PC-9 (cell line): ENCODE measurements at regions not wholly inside any gene's neighbourhood (a gene's known extent, or its start where the extent isn't known, plus 50 kb on each side); places are given as distances from the start of the nearest gene placed in this dataset.

Source experiments
- BruUV-seq: library from RNA; stranded (reverse); fragments of 400-500 nt; replicated peaks from 2 replicates; lab custom pipeline; 2021; lab: Mats Ljungman, UMichigan
- CTCF ChIA-PET: fragments of 300-600 bp; sonication (Branson Sonifier 250); formaldehyde crosslinking; loops from one replicate; lab custom pipeline; 2022; ENCODE audit warnings: antibody characterized with exemption; lab: Charles Lee
- POLR2A ChIA-PET: fragments of 300-600 bp; sonication (Branson Sonifier 250); formaldehyde crosslinking; loops from one replicate; lab custom pipeline; 2022; ENCODE audit warnings: antibody characterized with exemption; ENCODE audit not compliant: unreplicated experiment; lab: Charles Lee
- DNase-seq, 2 experiments: peaks; one replicate each; pipeline versions ENCODE4 v3.0.0 to v3.0.0-alpha.2; 2015 to 2022; ENCODE audit warnings: mixed read lengths in 1 of 2
- H2AFZ ChIP-seq: fragments of 200-600 bp; sonication (generic); 2 replicates; pipeline ENCODE4 v1.8.1; 2017; ENCODE audit warnings: antibody characterized with exemption
- H3F3A ChIP-seq: fragments of 200-600 bp; sonication (generic); 2 replicates; pipeline ENCODE4 v1.8.1; 2017; ENCODE audit warnings: antibody characterized with exemption, mild to moderate bottlenecking, low read depth; ENCODE audit not compliant: insufficient read depth
- H3K27ac ChIP-seq: fragments of 200-600 bp; sonication (generic); 2 replicates; pipeline ENCODE4 v1.6.1; 2016; ENCODE audit warnings: mixed run types
- H3K27me3 ChIP-seq: fragments of 200-600 bp; sonication (generic); 2 replicates; pipeline ENCODE4 v1.6.1; 2016; ENCODE audit warnings: low read depth, mixed run types; ENCODE audit not compliant: insufficient read depth
- H3K36me3 ChIP-seq: fragments of 200-600 bp; sonication (generic); 2 replicates; pipeline ENCODE4 v1.6.1; 2016; ENCODE audit warnings: low read depth, mixed run types
- H3K4me1 ChIP-seq: fragments of 200-600 bp; sonication (generic); replicated peaks from 2 replicates; pipeline ENCODE4 v1.6.1; 2016; ENCODE audit warnings: mixed run types; ENCODE audit not compliant: insufficient read depth
- H3K4me2 ChIP-seq: fragments of 200-600 bp; sonication (generic); 2 replicates; pipeline ENCODE4 v1.6.1; 2017; ENCODE audit warnings: mixed run types
- H3K4me3 ChIP-seq: fragments of 200-600 bp; sonication (generic); 2 replicates; pipeline ENCODE4 v1.6.1; 2016; ENCODE audit warnings: mixed run types
- H3K79me2 ChIP-seq: fragments of 200-600 bp; sonication (generic); 2 replicates; pipeline ENCODE4 v1.6.1; 2017; ENCODE audit warnings: low read depth, mixed run types
- H3K9me2 ChIP-seq: fragments of 200-600 bp; sonication (generic); 2 replicates; pipeline ENCODE4 v1.8.1; 2017; ENCODE audit warnings: mild to moderate bottlenecking; ENCODE audit not compliant: insufficient read depth
- H3K9me3 ChIP-seq: fragments of 200-600 bp; sonication (generic); 2 replicates; pipeline ENCODE4 v1.8.1; 2016; ENCODE audit warnings: low read depth; ENCODE audit not compliant: insufficient read depth
- H4K20me1 ChIP-seq: fragments of 200-600 bp; sonication (generic); 2 replicates; pipeline ENCODE4 v1.8.1; 2017; ENCODE audit not compliant: insufficient read depth
- CTCF ChIP-seq: fragments of 200-600 bp; sonication (generic); conservative IDR thresholded peaks from 2 replicates; pipeline ENCODE4 v1.6.1; 2017; ENCODE audit warnings: mixed run types, antibody characterized with exemption, mild to moderate bottlenecking, moderate library complexity
- EZH2 ChIP-seq: fragments of 200-600 bp; sonication (generic); IDR thresholded peaks from 2 replicates; pipeline ENCODE4 v1.8.0; 2017; ENCODE audit warnings: antibody characterized with exemption, low read depth
- intact Hi-C: fragments of 100-400 bp; cut with micrococcal nuclease; formaldehyde crosslinking; loops from one replicate; pipeline ENCODE4 v1.10.0; 2022; ENCODE audit not compliant: unreplicated experiment

- Histone ChIP-seq H3K4me2 (no peak overlapping the region), H3K9me2 (peaks cover 5% of the 10 kb centered on the region; the same call in 1 of the 2 replicates), H4K20me1 (no peaks in the 10 kb centered on the region), H3K36me3 (no peaks in the 10 kb centered on the region), H3K9me3 (0 out of 2 replicates have a peak, but pooled peaks cover 3% of the 10 kb centered on the region), H2AFZ (no peak overlapping the region), H3K4me3 (no peak overlapping the region), H3F3A (no peaks in the 10 kb centered on the region), H3K27ac (no peak overlapping the region), H3K27me3 (peaks cover 91% of the 10 kb centered on the region), H3K4me1 (no peaks in the 10 kb centered on the region), H3K79me2 (no peaks in the 10 kb centered on the region)
- CTCF ChIA-PET, result no interaction called here
- intact Hi-C loops, result no loop called here
- TF ChIP-seq CTCF (no peak), EZH2 (no peak)
- POLR2A ChIA-PET, result no interaction called here
- BruUV-seq, result no TSS peak
- DNase-seq, result no peak
Measured at GRCh38 chr5:2677689-2678088, 73.8 kb downstream of the IRX2 start.

- no peak overlapping the region for H3K27ac ChIP-seq
- intact Hi-C loops, result no loop called here
- no peak overlapping the region for H2AFZ ChIP-seq
- no peaks in the 10 kb centered on the region for H3K79me2 ChIP-seq
- no peaks in the 10 kb centered on the region for H3K36me3 ChIP-seq
- no TSS peak for BruUV-seq
- 0 out of 2 replicates have a peak, but pooled peaks cover 3% of the 10 kb centered on the region for H3K9me3 ChIP-seq
- DNase-seq, result no peak
- ChIA-PET POLR2A (no interaction called here), CTCF (no interaction called here)
- no peak for TF ChIP-seq EZH2
- H3F3A ChIP-seq, result no peaks in the 10 kb centered on the region
- no peak overlapping the region for H3K4me3 ChIP-seq
- peaks cover 5% of the 10 kb centered on the region; the same call in 1 of the 2 replicates for H3K9me2 ChIP-seq
- no peaks in the 10 kb centered on the region for H3K4me1 ChIP-seq
- no peak overlapping the region for H3K4me2 ChIP-seq
- H3K27me3 ChIP-seq, result peaks cover 91% of the 10 kb centered on the region
- no peaks in the 10 kb centered on the region for H4K20me1 ChIP-seq
Measured at GRCh38 chr5:2675548-2675947, 75.9 kb downstream of the IRX2 start.

GRCh38 chr5:2674456-2674855 is 77.0 kb downstream of the IRX2 start:
- DNase-seq, result no peak
- Histone ChIP-seq H3K27ac (no peak overlapping the region), H3K36me3 (no peaks in the 10 kb centered on the region), H3K4me1 (no peaks in the 10 kb centered on the region), H4K20me1 (no peaks in the 10 kb centered on the region), H3F3A (no peaks in the 10 kb centered on the region), H2AFZ (no peak overlapping the region), H3K27me3 (peaks cover 90% of the 10 kb centered on the region), H3K4me3 (no peak overlapping the region), H3K9me2 (peaks cover 5% of the 10 kb centered on the region; the same call in 1 of the 2 replicates), H3K79me2 (no peaks in the 10 kb centered on the region), H3K9me3 (0 out of 2 replicates have a peak, but pooled peaks cover 3% of the 10 kb centered on the region), H3K4me2 (no peak overlapping the region)
- CTCF ChIA-PET, result no interaction called here
- POLR2A ChIA-PET, result no interaction called here
- BruUV-seq, result no TSS peak
- TF ChIP-seq CTCF (no peak), EZH2 (no peak)
- intact Hi-C loops, result no loop called here

GRCh38 chr5:2670940-2671339 is 80.5 kb downstream of the IRX2 start:
- no TSS peak for BruUV-seq

More at GRCh38 chr5:2670940-2671339, 80.5 kb downstream of the IRX2 start:
- Histone ChIP-seq H3K27me3 (peaks cover 99% of the 10 kb centered on the region), H2AFZ (no peak overlapping the region), H3K27ac (no peak overlapping the region), H3F3A (no peaks in the 10 kb centered on the region), H3K4me2 (no peak overlapping the region), H3K9me2 (no peaks in the 10 kb centered on the region), H3K9me3 (no peaks in the 10 kb centered on the region), H3K36me3 (no peaks in the 10 kb centered on the region), H3K4me3 (no peak overlapping the region), H3K79me2 (no peaks in the 10 kb centered on the region), H4K20me1 (no peaks in the 10 kb centered on the region), H3K4me1 (no peaks in the 10 kb centered on the region)
- DNase-seq, result no peak
- ChIA-PET CTCF (no interaction called here), POLR2A (no interaction called here)
- intact Hi-C loops, result no loop called here
- TF ChIP-seq CTCF, result no peak
- TF ChIP-seq EZH2, result no peak
